ENCODE measurements at regions not wholly inside any gene's neighbourhood (a gene's known extent, or its start where the extent isn't known, plus 50 kb on each side); places are given as distances from the start of the nearest gene placed in this dataset.

- H3K9me3 Mint-ChIP-seq = no peaks in the 10 kb centered on the region
- TF ChIP-seq CTCF (IDR thresholded peaks at IDR 0.05; ENCODE audit: unreplicated experiment in 3 of 3) = no peak
- H3K36me3 Mint-ChIP-seq (ENCODE audit: low read depth) = no peaks in the 10 kb centered on the region
Observed at GRCh38 chr2:78576409-78576808, 449.1 kb upstream of the REG3G start.

GRCh38 chr2:78585871-78586270 is 439.6 kb upstream of the REG3G start:
- H3K4me3 Mint-ChIP-seq = no peak overlapping the region
- H3K27ac Mint-ChIP-seq = no peak overlapping the region
- no peaks in the 10 kb centered on the region for H3K9me3 Mint-ChIP-seq
- H3K36me3 Mint-ChIP-seq (ENCODE audit: low read depth) = no peaks in the 10 kb centered on the region
- no peaks in the 10 kb centered on the region for H3K27me3 Mint-ChIP-seq (ENCODE audit: low read depth)
- H3K4me1 Mint-ChIP-seq = peaks cover 23% of the 10 kb centered on the region
- no peak for TF ChIP-seq CTCF (IDR thresholded peaks at IDR 0.05; ENCODE audit: unreplicated experiment in 3 of 3)

More at GRCh38 chr2:78576409-78576808, 449.1 kb upstream of the REG3G start:
- no peak overlapping the region for H3K27ac Mint-ChIP-seq
- H3K4me3 Mint-ChIP-seq = no peak overlapping the region
- no peaks in the 10 kb centered on the region for H3K27me3 Mint-ChIP-seq (ENCODE audit: low read depth)
- H3K4me1 Mint-ChIP-seq = no peaks in the 10 kb centered on the region

DNA sequence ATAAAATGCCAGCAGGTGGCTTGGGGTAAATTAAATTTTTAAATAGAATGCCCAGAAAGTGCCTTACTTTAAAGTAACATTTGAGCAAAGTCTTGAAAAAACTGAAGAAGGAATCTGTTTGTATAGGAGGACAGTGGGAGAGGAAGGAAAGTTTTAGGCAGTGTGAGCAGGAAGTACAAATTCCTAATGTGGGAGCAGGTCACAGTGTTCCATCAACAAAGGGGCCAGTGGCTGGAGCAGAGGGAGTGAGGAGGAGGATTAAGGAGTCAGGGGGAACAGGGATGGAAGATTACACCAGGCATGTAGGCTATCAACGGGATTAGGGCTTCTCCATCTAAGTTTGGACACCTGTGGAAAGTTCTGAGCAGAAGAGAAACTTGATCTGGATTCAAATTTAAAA is 439.2 kb upstream of the REG3G start:
- Mint-ChIP-seq H3K27me3 (ENCODE audit: low read depth) (no peaks in the 10 kb centered on the region), H3K36me3 (ENCODE audit: low read depth) (no peaks in the 10 kb centered on the region), H3K4me3 (no peak overlapping the region), H3K9me3 (no peaks in the 10 kb centered on the region), H3K4me1 (peaks cover 23% of the 10 kb centered on the region), H3K27ac (peak overlapping the region in 1 of 3 experiments; percentile 4)
- no peak for TF ChIP-seq CTCF (IDR thresholded peaks at IDR 0.05; ENCODE audit: unreplicated experiment in 3 of 3)

DNA sequence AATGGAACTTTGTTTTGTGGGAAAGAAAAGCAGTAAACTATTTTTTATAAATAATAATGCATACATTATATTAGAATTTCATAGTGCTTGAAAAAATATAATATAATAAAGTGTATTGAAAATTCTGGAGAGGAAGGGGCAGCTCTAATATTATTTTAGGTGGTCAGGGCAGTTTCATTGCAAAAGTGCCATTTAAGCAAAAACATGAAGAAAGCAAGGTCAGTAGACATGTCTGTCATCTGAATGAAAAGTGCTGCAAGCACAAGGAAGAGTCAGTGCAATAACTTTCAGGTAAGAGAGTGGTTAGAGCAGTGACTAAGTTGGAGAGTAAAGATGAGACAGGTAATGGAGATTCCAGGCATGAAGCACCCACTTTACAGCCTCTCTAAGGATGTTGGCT is 435.6 kb upstream of the REG3G start:
- no peaks in the 10 kb centered on the region for H3K9me3 Mint-ChIP-seq
- TF ChIP-seq CTCF (IDR thresholded peaks at IDR 0.05; ENCODE audit: unreplicated experiment in 3 of 3) = no peak
- H3K4me1 Mint-ChIP-seq = peaks cover 31% of the 10 kb centered on the region
- H3K27ac Mint-ChIP-seq = no peak overlapping the region
- H3K4me3 Mint-ChIP-seq = no peak overlapping the region
- no peaks in the 10 kb centered on the region for H3K36me3 Mint-ChIP-seq (ENCODE audit: low read depth)
- H3K27me3 Mint-ChIP-seq (ENCODE audit: low read depth) = no peaks in the 10 kb centered on the region

GRCh38 chr2:78592491-78592890 is 433.0 kb upstream of the REG3G start:
- H3K9me3 Mint-ChIP-seq = peaks cover 3% of the 10 kb centered on the region
- no peak overlapping the region for H3K4me3 Mint-ChIP-seq
- H3K27ac Mint-ChIP-seq = no peak overlapping the region
- no peaks in the 10 kb centered on the region for H3K36me3 Mint-ChIP-seq (ENCODE audit: low read depth)
- peaks cover 7% of the 10 kb centered on the region for H3K4me1 Mint-ChIP-seq
- TF ChIP-seq CTCF (IDR thresholded peaks at IDR 0.05; ENCODE audit: unreplicated experiment in 3 of 3) = no peak
- no peaks in the 10 kb centered on the region for H3K27me3 Mint-ChIP-seq (ENCODE audit: low read depth)

GRCh38 chr2:78601113-78601512 is 424.4 kb upstream of the REG3G start:
- H3K36me3 Mint-ChIP-seq (ENCODE audit: low read depth) = no peaks in the 10 kb centered on the region
- H3K4me1 Mint-ChIP-seq = no peaks in the 10 kb centered on the region
- H3K27me3 Mint-ChIP-seq (ENCODE audit: low read depth) = no peaks in the 10 kb centered on the region
- no peak overlapping the region for H3K27ac Mint-ChIP-seq
- peaks cover 5% of the 10 kb centered on the region for H3K9me3 Mint-ChIP-seq
- H3K4me3 Mint-ChIP-seq = no peak overlapping the region
- no peak for TF ChIP-seq CTCF (IDR thresholded peaks at IDR 0.05; ENCODE audit: unreplicated experiment in 3 of 3)

Measured in nephron (organoid).